ENCODE measurements at regions not wholly inside any gene's neighbourhood (a gene's known extent, or its start where the extent isn't known, plus 50 kb on each side); places are given as distances from the start of the nearest gene placed in this dataset.

- Histone ChIP-seq H3K9me3 (replicated peaks) (no peaks in the 10 kb centered on the region), H3K4me3 (no peak overlapping the region), H3K27me3 (ENCODE audit: low read depth) (peaks cover 56% of the 10 kb centered on the region), H3K4me1 (no peaks in the 10 kb centered on the region), H3K36me3 (no peaks in the 10 kb centered on the region), H3K27ac (replicated peaks) (no peak overlapping the region)
- no peak for DNase-seq
- TF ChIP-seq CTCF (IDR thresholded peaks at IDR 0.05; ENCODE audit: borderline replicate concordance) = no peak
- intact Hi-C loops (cut with micrococcal nuclease) = no loop called here
Observed at GRCh38 chr1:4045397-4046010, 145.4 kb upstream of the C1orf174 start.

GRCh38 chr1:4046836-4047461 lies 146.9 kb upstream of the C1orf174 start:
- peaks cover 59% of the 10 kb centered on the region for H3K27me3 ChIP-seq (ENCODE audit: low read depth)
- no peak overlapping the region for H3K27ac ChIP-seq (replicated peaks)
- no peak for TF ChIP-seq CTCF (IDR thresholded peaks at IDR 0.05; ENCODE audit: borderline replicate concordance)
- no peaks in the 10 kb centered on the region for H3K9me3 ChIP-seq (replicated peaks)
- H3K36me3 ChIP-seq = no peaks in the 10 kb centered on the region
- H3K4me1 ChIP-seq = no peaks in the 10 kb centered on the region
- H3K4me3 ChIP-seq = no peak overlapping the region
- intact Hi-C loops (cut with micrococcal nuclease) = no loop called here
- DNase-seq = no peak

GRCh38 chr1:4047666-4048065 lies 147.6 kb upstream of the C1orf174 start:
- Histone ChIP-seq H3K27ac (replicated peaks) (no peak overlapping the region), H3K27me3 (ENCODE audit: low read depth) (peaks cover 65% of the 10 kb centered on the region), H3K4me1 (no peaks in the 10 kb centered on the region), H3K4me3 (no peak overlapping the region), H3K36me3 (no peaks in the 10 kb centered on the region), H3K9me3 (replicated peaks) (no peaks in the 10 kb centered on the region)
- no peak for DNase-seq
- intact Hi-C loops (cut with micrococcal nuclease) = no loop called here
- no peak for TF ChIP-seq CTCF (IDR thresholded peaks at IDR 0.05; ENCODE audit: borderline replicate concordance)

- Histone ChIP-seq H3K36me3 (no peaks in the 10 kb centered on the region), H3K4me1 (no peaks in the 10 kb centered on the region), H3K9me3 (replicated peaks) (no peaks in the 10 kb centered on the region), H3K27me3 (ENCODE audit: low read depth) (peaks cover 69% of the 10 kb centered on the region), H3K4me3 (no peak overlapping the region), H3K27ac (replicated peaks) (no peak overlapping the region)
- intact Hi-C loops (cut with micrococcal nuclease) = no loop called here
- DNase-seq = no peak
- no peak for TF ChIP-seq CTCF (IDR thresholded peaks at IDR 0.05; ENCODE audit: borderline replicate concordance)
Observed at GRCh38 chr1:4048076-4048475, 148.0 kb upstream of the C1orf174 start.

- Histone ChIP-seq H3K36me3 (no peaks in the 10 kb centered on the region), H3K9me3 (replicated peaks) (no peaks in the 10 kb centered on the region), H3K4me1 (no peaks in the 10 kb centered on the region), H3K27me3 (ENCODE audit: low read depth) (peaks cover 77% of the 10 kb centered on the region), H3K4me3 (no peak overlapping the region), H3K27ac (replicated peaks) (no peak overlapping the region)
- intact Hi-C loops (cut with micrococcal nuclease) = no loop called here
- DNase-seq = no peak
- TF ChIP-seq CTCF (IDR thresholded peaks at IDR 0.05; ENCODE audit: borderline replicate concordance) = no peak
Observed at GRCh38 chr1:4048921-4049320, 148.8 kb upstream of the C1orf174 start.

Data from left ventricle myocardium inferior (tissue), 1 donor.